IPS DF 6.9 (cell line): ENCODE measurements at regions not wholly inside any gene's neighbourhood (a gene's known extent, or its start where the extent isn't known, plus 50 kb on each side); places are given as distances from the start of the nearest gene placed in this dataset.

Experiments used
- DNase-seq: peaks from one replicate; pipeline ENCODE4 v3.0.0-alpha.2; 2013; ENCODE audit warnings: low read depth, low spot score
- H3K27ac ChIP-seq: one replicate; pipeline ENCODE4 v1.5.1; 2013; ENCODE audit warnings: low read length, control low read depth
- H3K27me3 ChIP-seq: 2 replicates; pipeline ENCODE4 v1.6.1; 2013; ENCODE audit warnings: mild to moderate bottlenecking, low read length; ENCODE audit not compliant: control insufficient read depth, insufficient read depth
- H3K36me3 ChIP-seq: 2 replicates; pipeline ENCODE4 v1.6.1; 2013; ENCODE audit warnings: low read length; ENCODE audit not compliant: control insufficient read depth, insufficient read depth
- H3K4me1 ChIP-seq: 2 replicates; pipeline ENCODE4 v1.6.1; 2013; ENCODE audit warnings: low read length; ENCODE audit not compliant: control insufficient read depth, insufficient read depth
- H3K4me3 ChIP-seq: 2 replicates; pipeline ENCODE4 v1.5.1; 2013; ENCODE audit warnings: mild to moderate bottlenecking, low read length
- H3K9me3 ChIP-seq: 2 replicates; pipeline ENCODE4 v1.6.1; 2013; ENCODE audit warnings: low read length, inconsistent platforms; ENCODE audit not compliant: control insufficient read depth, insufficient read depth
- WGBS: extraction: QIAGEN DNeasy Blood & Tissue Kit; methylation state at CpG from one replicate; pipeline ENCODE4 v1.1.7; 2013; ENCODE audit warnings: mixed read lengths, missing lambda C conversion rate; ENCODE audit not compliant: insufficient read length, insufficient coverage; 5-methylcytosine and 5-hydroxymethylcytosine counted together

DNA sequence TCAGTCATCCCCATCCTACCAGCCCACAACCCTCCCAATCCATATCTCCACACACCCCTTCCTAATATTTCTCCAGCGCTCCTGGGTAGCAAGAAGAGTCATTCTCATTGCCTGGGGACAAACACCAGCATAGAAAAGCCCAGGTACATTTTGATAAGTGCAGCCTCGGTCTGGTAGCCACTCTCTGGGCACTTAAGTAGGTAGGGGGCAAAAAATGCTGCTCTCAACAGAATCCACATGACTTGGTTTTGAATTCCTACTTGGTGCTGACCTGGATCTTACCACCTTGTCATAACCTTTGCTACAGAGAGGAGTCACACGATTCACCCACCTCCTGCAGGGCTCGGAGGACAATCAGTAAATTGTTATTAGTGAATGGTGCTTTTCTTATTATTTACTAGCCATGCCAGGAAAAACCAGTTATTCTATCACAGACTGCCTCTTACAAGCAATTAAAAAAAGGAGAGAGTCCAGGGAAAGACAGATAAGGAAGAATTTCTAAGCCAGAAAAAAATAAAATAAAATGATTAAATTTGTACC is 249.1 kb downstream of the LY86 start:
- no peaks in the 10 kb centered on the region for H3K4me1 ChIP-seq
- no peaks in the 10 kb centered on the region for H3K36me3 ChIP-seq
- no peaks in the 10 kb centered on the region for H3K9me3 ChIP-seq
- H3K27ac ChIP-seq = no peak overlapping the region
- no CpG with 5 or more reads among the region's 4 CpGs for WGBS
- H3K27me3 ChIP-seq = no peaks in the 10 kb centered on the region
- H3K4me3 ChIP-seq = no peak overlapping the region
- DNase-seq = no peak

DNA sequence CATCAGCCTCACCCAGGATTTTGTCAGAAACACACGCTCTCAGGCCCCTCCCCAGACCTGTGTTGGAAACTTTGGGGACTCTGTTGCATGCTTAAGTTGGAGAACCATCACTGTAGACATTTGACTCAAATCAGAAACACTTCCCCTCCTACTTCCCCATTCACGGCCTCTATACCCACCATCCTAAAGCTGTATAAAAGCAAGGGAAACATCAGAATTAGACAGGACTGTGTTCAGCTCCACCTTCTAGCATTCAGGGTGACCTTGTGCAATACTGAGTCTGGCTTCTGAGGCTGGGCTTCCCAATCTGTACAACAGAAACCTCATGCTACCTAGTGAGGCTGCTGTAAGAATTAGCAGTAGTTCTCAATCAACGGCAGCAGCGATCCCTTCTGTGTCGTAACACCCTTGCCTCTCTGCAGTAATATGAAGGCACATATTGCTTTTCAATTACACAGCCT is 252.3 kb downstream of the LY86 start:
- WGBS = no CpG with 5 or more reads among the region's 5 CpGs
- no peaks in the 10 kb centered on the region for H3K9me3 ChIP-seq
- no peaks in the 10 kb centered on the region for H3K4me1 ChIP-seq
- no peak overlapping the region for H3K27ac ChIP-seq
- no peak for DNase-seq
- H3K36me3 ChIP-seq = no peaks in the 10 kb centered on the region
- no peak overlapping the region for H3K4me3 ChIP-seq
- H3K27me3 ChIP-seq = no peaks in the 10 kb centered on the region

DNA sequence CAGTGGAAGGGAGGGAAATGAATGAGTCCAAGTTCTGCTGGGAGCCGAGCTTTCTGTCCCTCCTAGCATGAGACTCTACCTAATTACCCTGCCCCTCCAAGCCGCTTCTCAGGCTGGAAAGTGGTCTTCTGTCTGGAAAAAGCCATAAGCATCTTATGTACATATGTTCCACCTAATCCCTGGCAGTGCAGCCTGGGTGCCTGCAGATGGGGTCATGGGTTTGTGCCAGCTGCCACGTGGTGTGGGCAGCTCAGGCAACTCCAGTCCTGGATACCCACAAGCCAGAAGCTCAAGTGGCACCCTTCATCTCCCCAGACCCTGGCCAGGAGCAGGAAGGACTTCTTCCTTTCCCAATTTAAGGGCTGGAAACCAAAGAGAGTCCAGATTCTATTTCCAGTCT is 253.1 kb downstream of the LY86 start:
- Histone ChIP-seq H3K27ac (no peak overlapping the region), H3K4me1 (no peaks in the 10 kb centered on the region), H3K4me3 (no peak overlapping the region), H3K36me3 (no peaks in the 10 kb centered on the region), H3K27me3 (no peaks in the 10 kb centered on the region), H3K9me3 (no peaks in the 10 kb centered on the region)
- no peak for DNase-seq
- WGBS = no CpG with 5 or more reads among the region's 3 CpGs

DNA sequence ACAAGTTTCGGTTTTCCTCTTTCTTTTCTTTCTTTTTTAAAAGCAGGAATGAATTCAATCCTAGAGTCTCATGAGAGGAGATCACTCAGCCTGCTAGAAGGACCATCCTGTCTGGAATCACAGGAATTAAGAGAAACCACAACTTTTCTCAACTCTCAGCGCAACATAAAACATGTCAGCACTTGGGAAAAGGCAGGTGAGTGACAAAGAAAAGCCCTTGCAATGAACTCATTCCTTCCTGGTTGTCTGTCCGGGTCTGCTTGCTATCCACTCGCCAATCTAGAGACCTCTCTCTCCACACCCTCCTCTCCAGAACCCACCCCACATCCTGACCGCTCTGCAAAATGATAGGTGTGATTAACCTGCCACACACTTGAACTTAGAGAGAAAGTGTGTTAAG is 253.8 kb downstream of the LY86 start:
- Histone ChIP-seq H3K9me3 (no peaks in the 10 kb centered on the region), H3K27ac (no peak overlapping the region), H3K27me3 (no peaks in the 10 kb centered on the region), H3K4me3 (no peak overlapping the region), H3K4me1 (no peaks in the 10 kb centered on the region), H3K36me3 (no peaks in the 10 kb centered on the region)
- DNase-seq = no peak
- WGBS = no CpG with 5 or more reads among the region's 5 CpGs

DNA sequence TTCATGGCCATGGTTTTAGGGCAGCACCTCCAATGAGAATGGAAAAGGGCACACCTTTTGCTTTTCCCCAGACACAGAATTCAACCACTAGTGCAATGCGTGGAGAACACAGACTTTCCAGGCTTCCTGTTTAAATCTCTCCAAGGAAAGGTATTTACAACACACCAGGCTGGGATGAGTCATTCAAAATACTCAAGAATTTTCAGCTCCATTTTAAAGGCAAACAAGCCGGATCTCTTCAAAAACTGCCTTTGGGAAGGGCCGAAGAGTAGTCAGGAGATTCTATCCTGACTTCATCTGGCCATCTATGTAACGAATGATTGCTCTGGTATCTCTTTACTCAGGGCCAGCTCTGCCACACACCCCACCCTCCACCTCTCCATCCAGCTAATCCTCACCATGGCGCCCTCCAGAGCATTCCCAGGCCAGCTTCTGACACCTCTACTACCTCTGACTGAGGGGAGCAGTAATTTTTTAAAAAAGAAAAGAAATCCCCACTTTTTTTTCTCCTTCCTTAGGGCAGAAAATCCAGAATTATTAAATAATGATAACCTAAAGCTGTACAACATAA is 254.6 kb downstream of the LY86 start:
- no peaks in the 10 kb centered on the region for H3K9me3 ChIP-seq
- no peak overlapping the region for H3K4me3 ChIP-seq
- no peaks in the 10 kb centered on the region for H3K27me3 ChIP-seq
- DNase-seq = no peak
- H3K4me1 ChIP-seq = no peaks in the 10 kb centered on the region
- WGBS = no CpG with 5 or more reads among the region's 5 CpGs
- no peak overlapping the region for H3K27ac ChIP-seq
- no peaks in the 10 kb centered on the region for H3K36me3 ChIP-seq

DNA sequence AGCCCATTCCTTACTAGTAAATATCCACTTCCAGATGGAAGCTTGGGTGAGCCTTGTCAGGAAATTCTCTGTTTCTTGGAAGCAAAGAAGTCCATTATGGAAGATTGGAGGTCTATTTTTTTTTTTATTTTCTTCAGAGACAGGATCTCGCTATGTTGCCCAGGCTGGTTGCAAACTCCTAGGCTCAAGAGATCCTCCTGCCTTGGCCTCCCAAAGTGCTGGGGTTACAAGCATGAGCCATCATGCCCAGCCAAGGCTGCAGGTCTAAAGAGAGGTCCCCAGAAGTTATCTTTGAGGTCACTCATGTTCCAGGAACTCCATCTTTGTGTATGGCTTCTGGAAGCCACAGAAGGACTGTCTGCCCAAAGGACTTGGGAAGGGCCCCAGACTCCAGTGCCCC is 255.3 kb downstream of the LY86 start:
- Histone ChIP-seq H3K27ac (no peak overlapping the region), H3K4me3 (no peak overlapping the region), H3K27me3 (no peaks in the 10 kb centered on the region), H3K4me1 (no peaks in the 10 kb centered on the region), H3K36me3 (no peaks in the 10 kb centered on the region), H3K9me3 (no peaks in the 10 kb centered on the region)
- no CpG with 5 or more reads among the region's 1 CpG for WGBS
- DNase-seq = no peak

DNA sequence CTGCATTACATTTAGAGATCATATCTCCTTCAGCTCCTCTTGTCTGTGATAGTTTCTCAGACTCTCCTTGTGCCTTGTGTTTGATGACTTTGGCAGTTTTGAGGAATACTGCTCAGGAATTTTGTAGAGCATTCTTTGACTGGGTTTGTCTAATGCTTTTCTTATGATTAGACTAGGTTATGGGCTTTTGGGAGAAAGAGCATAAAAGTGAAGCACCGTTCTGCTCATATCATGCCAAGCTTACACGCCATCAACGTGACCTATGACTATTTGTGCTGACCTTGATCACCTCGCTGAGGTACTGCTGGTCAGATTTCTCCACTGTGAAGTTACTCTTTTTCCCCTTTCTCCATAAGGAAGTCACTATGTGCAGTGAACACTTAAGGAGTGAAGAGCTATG is 256.0 kb downstream of the LY86 start:
- DNase-seq = no peak
- no peak overlapping the region for H3K4me3 ChIP-seq
- no peaks in the 10 kb centered on the region for H3K9me3 ChIP-seq
- no peaks in the 10 kb centered on the region for H3K36me3 ChIP-seq
- no peak overlapping the region for H3K27ac ChIP-seq
- H3K4me1 ChIP-seq = no peaks in the 10 kb centered on the region
- no peaks in the 10 kb centered on the region for H3K27me3 ChIP-seq
- no CpG with 5 or more reads among the region's 4 CpGs for WGBS

DNA sequence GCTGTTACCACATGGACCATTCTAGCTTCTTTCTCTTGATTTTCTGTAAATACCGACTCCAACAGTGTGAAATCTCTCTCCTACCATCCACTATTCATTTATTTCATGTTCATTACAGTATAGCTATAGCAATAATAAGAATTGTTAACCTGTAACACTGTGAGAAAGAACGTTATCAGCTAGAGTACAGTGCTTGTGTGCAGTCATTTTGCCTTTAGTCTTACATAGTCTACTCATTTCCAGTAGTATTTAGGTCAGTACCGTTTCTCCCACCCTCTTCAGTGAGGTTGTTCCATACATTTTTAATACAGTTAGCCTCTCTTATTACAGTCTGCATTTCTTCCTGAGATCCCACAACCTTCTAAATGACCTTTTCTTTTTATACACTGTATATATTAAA is 257.1 kb downstream of the LY86 start:
- H3K4me1 ChIP-seq = no peaks in the 10 kb centered on the region
- WGBS = no CpG with 5 or more reads among the region's 3 CpGs

DNA sequence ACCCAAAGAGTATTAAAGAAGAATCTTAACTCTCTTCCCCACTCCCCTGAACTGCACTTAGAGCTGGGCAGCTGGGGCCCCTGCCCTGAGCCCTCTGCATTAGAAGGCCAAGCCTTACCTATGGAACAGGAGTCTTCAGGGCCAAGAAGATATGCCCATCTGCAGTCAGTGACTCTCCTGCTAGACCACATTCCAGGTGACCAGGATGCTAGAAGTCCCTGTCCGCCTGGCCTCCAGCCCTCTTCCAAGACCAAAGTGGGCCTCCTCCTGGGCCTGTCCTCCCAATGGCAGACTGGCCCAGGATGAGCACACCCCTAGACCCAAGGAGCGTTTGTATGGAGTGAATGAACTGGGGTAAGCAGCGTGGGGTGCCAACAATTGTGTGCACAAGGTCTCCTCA is 259.1 kb downstream of the LY86 start:
- Histone ChIP-seq H3K36me3 (no peaks in the 10 kb centered on the region), H3K27ac (no peak overlapping the region), H3K4me1 (no peaks in the 10 kb centered on the region), H3K9me3 (no peaks in the 10 kb centered on the region), H3K27me3 (no peaks in the 10 kb centered on the region), H3K4me3 (no peak overlapping the region)
- DNase-seq = no peak
- WGBS = no CpG with 5 or more reads among the region's 3 CpGs

More for the DNA sequence above, 257.1 kb downstream of the LY86 start:
- no peak overlapping the region for H3K27ac ChIP-seq
- H3K4me3 ChIP-seq = no peak overlapping the region
- no peaks in the 10 kb centered on the region for H3K9me3 ChIP-seq
- no peak for DNase-seq
- H3K36me3 ChIP-seq = no peaks in the 10 kb centered on the region
- H3K27me3 ChIP-seq = no peaks in the 10 kb centered on the region

DNA sequence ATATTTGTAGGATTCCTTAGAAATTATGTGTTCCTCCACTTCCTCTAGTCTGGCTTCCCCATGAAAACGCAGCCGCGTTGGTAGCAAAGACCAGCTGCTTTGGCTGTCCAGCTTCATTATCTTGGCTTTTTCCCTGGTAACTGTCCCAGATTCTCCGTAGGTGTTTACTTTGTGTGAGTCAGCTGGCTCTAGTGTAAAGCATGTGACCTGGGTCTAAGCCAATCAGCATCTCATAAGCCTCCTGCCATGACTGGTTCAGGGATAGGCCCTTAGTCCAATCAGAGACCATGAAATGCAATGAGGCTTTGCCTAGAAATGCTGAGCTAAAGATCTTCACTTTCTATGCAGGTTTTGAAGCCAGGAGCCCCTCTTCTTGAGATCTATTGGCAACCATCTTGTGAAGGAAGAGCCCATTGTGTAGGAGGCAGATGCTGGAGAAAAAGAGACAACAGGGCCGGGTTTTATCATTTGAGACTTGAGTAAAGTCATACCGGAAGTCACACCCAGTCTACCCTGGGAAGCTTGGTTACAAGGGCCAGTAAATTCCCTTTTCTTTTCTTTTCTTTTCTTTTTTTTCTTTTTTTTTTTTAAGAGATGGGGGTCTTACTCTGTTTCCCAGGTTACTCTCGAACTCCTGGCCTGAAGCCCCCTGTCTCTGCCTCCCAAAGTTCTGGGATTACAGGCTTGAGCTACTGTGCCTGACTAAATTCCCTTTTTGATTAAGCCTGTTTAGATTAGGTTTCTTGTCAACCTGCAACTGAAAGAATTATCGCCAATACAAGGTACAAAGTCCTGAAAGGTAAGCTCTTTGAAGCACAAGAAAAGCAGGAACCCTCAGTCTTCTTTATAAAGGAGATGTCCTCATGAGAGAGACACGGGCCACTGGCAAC is 256.5 kb upstream of the RREB1 start:
- Histone ChIP-seq H3K27me3 (no peaks in the 10 kb centered on the region), H3K4me3 (no peak overlapping the region), H3K36me3 (no peaks in the 10 kb centered on the region), H3K4me1 (no peaks in the 10 kb centered on the region), H3K9me3 (no peaks in the 10 kb centered on the region), H3K27ac (no peak overlapping the region)
- no peak for DNase-seq
- WGBS = no CpG with 5 or more reads among the region's 9 CpGs
